ENCODE measurements at regions not wholly inside any gene's neighbourhood (a gene's known extent, or its start where the extent isn't known, plus 50 kb on each side); places are given as distances from the start of the nearest gene placed in this dataset.

- H3K4me1 ChIP-seq (ENCODE audit: control insufficient read depth in 1 of 2, insufficient read depth in 2 of 2, low read length in 2 of 2): peaks cover 34 to 42% of the 10 kb centered on the region in 2 experiments
- WGBS (ENCODE audit: extremely low coverage, insufficient coverage, insufficient read length): no CpG with 5 or more reads among the region's 16 CpGs
- no peaks in the 10 kb centered on the region for H3K27me3 ChIP-seq (ENCODE audit: insufficient read depth, low read length)
- DNase-seq: peak in 1 of 2 donors; percentile 21
- H4K91ac ChIP-seq (ENCODE audit: low read depth, low read length): peak overlapping the region; percentile 53
- H3K79me1 ChIP-seq (ENCODE audit: low read length): peaks cover 19% of the 10 kb centered on the region
- H2BK5ac ChIP-seq (ENCODE audit: low read depth, low read length, poor library complexity): peak overlapping the region; percentile 58
- no peak overlapping the region for H3K23ac ChIP-seq (ENCODE audit: low read length)
- H3K79me2 ChIP-seq (ENCODE audit: control insufficient read depth, insufficient read depth, low read length, poor library complexity): no peaks in the 10 kb centered on the region
- H2BK12ac ChIP-seq (ENCODE audit: low read length): peak overlapping the region; percentile 63
- no peak overlapping the region for H3K18ac ChIP-seq (ENCODE audit: low read length)
- H3K4ac ChIP-seq (ENCODE audit: low read depth, low read length): no peak overlapping the region
- no peak overlapping the region for H3K4me3 ChIP-seq (ENCODE audit: low read depth, low read length)
- peak overlapping the region; percentile 53 for H2AFZ ChIP-seq (ENCODE audit: insufficient read depth, low read length, poor library complexity)
- H3K27ac ChIP-seq (ENCODE audit: low read depth, low read length): peak overlapping the region; percentile 76
- no peak overlapping the region for H3K9ac ChIP-seq (ENCODE audit: low read length)
- H4K12ac ChIP-seq (ENCODE audit: low read depth, low read length): no peak overlapping the region
- H2AK5ac ChIP-seq (ENCODE audit: low read length): no peak overlapping the region
- no peaks in the 10 kb centered on the region for H3K9me3 ChIP-seq (ENCODE audit: insufficient read depth, low read depth, low read length)
- peak overlapping the region; percentile 18 for H3K14ac ChIP-seq (ENCODE audit: low read length)
- peak overlapping the region; percentile 39 for H4K8ac ChIP-seq (ENCODE audit: low read depth, low read length)
- peak overlapping the region; percentile 36 for H2BK120ac ChIP-seq (ENCODE audit: insufficient read depth, low read length, poor library complexity)
- peak overlapping the region; percentile 38 for H3K4me2 ChIP-seq (ENCODE audit: low read length)
- no peaks in the 10 kb centered on the region for H3K36me3 ChIP-seq (ENCODE audit: control insufficient read depth in 1 of 2, insufficient read depth in 2 of 2, low read length in 2 of 2)
Observed at GRCh38 chr1:59013276-59013927, 229.6 kb upstream of the JUN start.

DNA sequence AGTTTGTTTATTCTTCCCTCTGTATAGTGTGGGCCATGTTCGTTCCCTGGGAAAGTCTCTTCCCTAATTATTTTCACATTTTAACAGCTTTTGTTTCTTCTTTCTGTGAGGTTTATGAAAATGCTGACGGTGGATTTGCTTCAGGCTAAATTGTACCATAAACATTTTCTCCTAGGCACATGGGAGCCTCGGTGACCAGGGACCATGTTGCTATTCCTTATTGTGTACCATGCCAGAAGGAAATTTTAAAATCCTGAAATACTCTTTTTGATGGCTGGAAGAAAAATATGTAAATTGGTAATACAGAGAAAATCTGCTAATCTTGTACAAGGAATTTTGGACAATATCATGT is 230.1 kb upstream of the JUN start:
- Histone ChIP-seq H2BK5ac (ENCODE audit: low read depth, low read length, poor library complexity) (no peak overlapping the region), H3K14ac (ENCODE audit: low read length) (no peak overlapping the region), H3K9me3 (ENCODE audit: insufficient read depth, low read depth, low read length) (no peaks in the 10 kb centered on the region), H2BK120ac (ENCODE audit: insufficient read depth, low read length, poor library complexity) (no peak overlapping the region), H3K4ac (ENCODE audit: low read depth, low read length) (no peak overlapping the region), H3K4me1 (ENCODE audit: control insufficient read depth in 1 of 2, insufficient read depth in 2 of 2, low read length in 2 of 2) (peaks cover 30 to 37% of the 10 kb centered on the region in 2 experiments), H2AK5ac (ENCODE audit: low read length) (no peak overlapping the region), H3K18ac (ENCODE audit: low read length) (no peak overlapping the region), H4K91ac (ENCODE audit: low read depth, low read length) (no peak overlapping the region), H2BK12ac (ENCODE audit: low read length) (no peak overlapping the region), H4K8ac (ENCODE audit: low read depth, low read length) (no peak overlapping the region), H3K23ac (ENCODE audit: low read length) (no peak overlapping the region), H2AFZ (ENCODE audit: insufficient read depth, low read length, poor library complexity) (no peak overlapping the region), H3K4me3 (ENCODE audit: low read depth, low read length) (no peak overlapping the region), H3K79me2 (ENCODE audit: control insufficient read depth, insufficient read depth, low read length, poor library complexity) (no peaks in the 10 kb centered on the region), H3K79me1 (ENCODE audit: low read length) (peaks cover 16% of the 10 kb centered on the region), H4K12ac (ENCODE audit: low read depth, low read length) (no peak overlapping the region), H3K9ac (ENCODE audit: low read length) (no peak overlapping the region), H3K4me2 (ENCODE audit: low read length) (no peak overlapping the region), H3K36me3 (ENCODE audit: control insufficient read depth in 1 of 2, insufficient read depth in 2 of 2, low read length in 2 of 2) (no peaks in the 10 kb centered on the region), H3K27ac (ENCODE audit: low read depth, low read length) (peak overlapping the region; percentile 76), H3K27me3 (ENCODE audit: insufficient read depth, low read length) (no peaks in the 10 kb centered on the region)
- DNase-seq: peak in 1 of 2 donors; percentile 11
- no CpG with 5 or more reads among the region's 3 CpGs for WGBS (ENCODE audit: extremely low coverage, insufficient coverage, insufficient read length)

GRCh38 chr1:59014827-59015226 is 231.0 kb upstream of the JUN start:
- Histone ChIP-seq H3K4me1 (ENCODE audit: control insufficient read depth in 1 of 2, insufficient read depth in 2 of 2, low read length in 2 of 2) (peaks cover 30 to 35% of the 10 kb centered on the region in 2 experiments), H3K18ac (ENCODE audit: low read length) (peak overlapping the region; percentile 60), H3K9ac (ENCODE audit: low read length) (no peak overlapping the region), H3K27me3 (ENCODE audit: insufficient read depth, low read length) (no peaks in the 10 kb centered on the region), H3K79me2 (ENCODE audit: control insufficient read depth, insufficient read depth, low read length, poor library complexity) (no peaks in the 10 kb centered on the region), H2BK120ac (ENCODE audit: insufficient read depth, low read length, poor library complexity) (peak overlapping the region; percentile 89), H4K91ac (ENCODE audit: low read depth, low read length) (peak overlapping the region; percentile 72), H3K4me3 (ENCODE audit: low read depth, low read length) (no peak overlapping the region), H3K36me3 (ENCODE audit: control insufficient read depth in 1 of 2, insufficient read depth in 2 of 2, low read length in 2 of 2) (no peaks in the 10 kb centered on the region), H3K4me2 (ENCODE audit: low read length) (no peak overlapping the region), H2BK12ac (ENCODE audit: low read length) (peak overlapping the region; percentile 55), H3K79me1 (ENCODE audit: low read length) (peaks cover 13% of the 10 kb centered on the region), H2BK5ac (ENCODE audit: low read depth, low read length, poor library complexity) (peak overlapping the region; percentile 61), H3K23ac (ENCODE audit: low read length) (no peak overlapping the region), H3K4ac (ENCODE audit: low read depth, low read length) (peak overlapping the region; percentile 43), H4K12ac (ENCODE audit: low read depth, low read length) (peak overlapping the region; percentile 25), H4K8ac (ENCODE audit: low read depth, low read length) (no peak overlapping the region), H2AFZ (ENCODE audit: insufficient read depth, low read length, poor library complexity) (no peak overlapping the region), H2AK5ac (ENCODE audit: low read length) (peak overlapping the region; percentile 97), H3K9me3 (ENCODE audit: insufficient read depth, low read depth, low read length) (no peaks in the 10 kb centered on the region), H3K14ac (ENCODE audit: low read length) (peak overlapping the region; percentile 87), H3K27ac (ENCODE audit: low read depth, low read length) (peak overlapping the region; percentile 12)
- DNase-seq: no peak
- WGBS (ENCODE audit: extremely low coverage, insufficient coverage, insufficient read length): no CpG with 5 or more reads among the region's 2 CpGs

DNA sequence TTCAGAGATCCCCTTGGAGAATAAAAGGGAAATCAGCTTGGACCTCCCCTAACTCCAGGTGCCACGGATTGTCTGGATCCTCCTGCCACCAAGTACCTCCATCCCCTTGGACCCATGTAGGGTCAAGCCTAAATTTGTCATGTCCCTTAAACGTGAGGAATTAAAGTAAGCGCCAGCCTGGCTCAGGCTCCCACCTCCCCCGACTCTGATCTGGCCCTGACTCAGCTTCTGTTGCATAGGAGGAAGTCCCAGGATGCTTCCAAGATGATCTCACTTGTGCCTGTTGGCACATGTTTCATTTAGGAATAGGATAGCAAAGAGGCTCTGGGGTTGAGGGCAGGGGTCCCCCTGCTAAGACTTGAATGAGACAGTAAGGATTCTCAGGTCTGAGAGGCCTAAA is 231.9 kb upstream of the JUN start:
- Histone ChIP-seq H3K27me3 (ENCODE audit: insufficient read depth, low read length) (no peaks in the 10 kb centered on the region), H3K4me2 (ENCODE audit: low read length) (no peak overlapping the region), H2AFZ (ENCODE audit: insufficient read depth, low read length, poor library complexity) (no peak overlapping the region), H3K27ac (ENCODE audit: low read depth, low read length) (no peak overlapping the region), H2BK5ac (ENCODE audit: low read depth, low read length, poor library complexity) (peak overlapping the region; percentile 45), H3K79me1 (ENCODE audit: low read length) (peaks cover 13% of the 10 kb centered on the region), H2BK120ac (ENCODE audit: insufficient read depth, low read length, poor library complexity) (peak overlapping the region; percentile 39), H3K14ac (ENCODE audit: low read length) (peak overlapping the region; percentile 10), H3K36me3 (ENCODE audit: control insufficient read depth in 1 of 2, insufficient read depth in 2 of 2, low read length in 2 of 2) (no peaks in the 10 kb centered on the region), H4K8ac (ENCODE audit: low read depth, low read length) (no peak overlapping the region), H3K23ac (ENCODE audit: low read length) (no peak overlapping the region), H2BK12ac (ENCODE audit: low read length) (peak overlapping the region; percentile 55), H2AK5ac (ENCODE audit: low read length) (no peak overlapping the region), H3K9ac (ENCODE audit: low read length) (no peak overlapping the region), H4K12ac (ENCODE audit: low read depth, low read length) (no peak overlapping the region), H3K4me1 (ENCODE audit: control insufficient read depth in 1 of 2, insufficient read depth in 2 of 2, low read length in 2 of 2) (peaks cover 30 to 38% of the 10 kb centered on the region in 2 experiments), H4K91ac (ENCODE audit: low read depth, low read length) (peak overlapping the region; percentile 72), H3K18ac (ENCODE audit: low read length) (no peak overlapping the region), H3K79me2 (ENCODE audit: control insufficient read depth, insufficient read depth, low read length, poor library complexity) (no peaks in the 10 kb centered on the region), H3K4ac (ENCODE audit: low read depth, low read length) (no peak overlapping the region), H3K9me3 (ENCODE audit: insufficient read depth, low read depth, low read length) (no peaks in the 10 kb centered on the region), H3K4me3 (ENCODE audit: low read depth, low read length) (no peak overlapping the region)
- no CpG with 5 or more reads among the region's 4 CpGs for WGBS (ENCODE audit: extremely low coverage, insufficient coverage, insufficient read length)
- peak; percentile 22 to 25 for DNase-seq

Data from trophoblast cell (in vitro differentiated cells and primary cell).